Testis (tissue), 2 donors: ENCODE measurements at regions not wholly inside any gene's neighbourhood (a gene's known extent, or its start where the extent isn't known, plus 50 kb on each side); places are given as distances from the start of the nearest gene placed in this dataset.
A peak's percentile ranks its signal among the peaks of the same experiment; 100 is the strongest.

Source experiments
- DNase-seq: peaks from one replicate; pipeline ENCODE4 v3.0.0-alpha.2; 2019
- H3K27ac ChIP-seq, 2 donors: fragments of 200-600 bp; sonication (generic); one replicate each; pipeline ENCODE4 v1.5.1; 2019
- H3K27me3 ChIP-seq: fragments of 200-600 bp; sonication (generic); one replicate; pipeline ENCODE4 v1.5.1; 2019
- H3K36me3 ChIP-seq: fragments of 200-600 bp; sonication (generic); one replicate; pipeline ENCODE4 v1.5.1; 2017; ENCODE audit warnings: low read depth; ENCODE audit errors: missing control alignments
- H3K4me1 ChIP-seq: fragments of 200-600 bp; sonication (generic); one replicate; pipeline ENCODE4 v1.5.1; 2019
- H3K4me3 ChIP-seq, 2 donors: fragments of 200-600 bp; sonication (generic); one replicate each; pipeline ENCODE4 v1.5.1; 2017 to 2019
- H3K9me3 ChIP-seq: fragments of 200-600 bp; sonication (generic); one replicate; pipeline ENCODE4 v1.5.1; 2017
- POLR2A ChIP-seq: fragments of 450-650 bp; IDR thresholded peaks from one replicate; pipeline ENCODE4 v1.6.1; 2017; ENCODE audit warnings: antibody characterized with exemption, mild to moderate bottlenecking, moderate library complexity
- WGBS, 2 donors: methylation state at CpG; one replicate each; pipeline ENCODE4 v1.1.5; 2018; 5-methylcytosine and 5-hydroxymethylcytosine counted together
- intact Hi-C: fragments of 100-400 bp; cut with DNase I; formaldehyde crosslinking; loops from one replicate; pipeline ENCODE4 v1.15.1; 2023; ENCODE audit warnings: low total_unique reads
- TF ChIP-seq, protein P1 (sequence below), 3 experiments: fragments of 450-650 bp in 2 of 3; fragments of 200-600 bp in 1 of 3; sonication (generic) in 1 of 3; IDR thresholded peaks; one replicate each; pipeline ENCODE4 v1.5.1; 2016 to 2019; ENCODE audit warnings: antibody characterized with exemption in 3 of 3, mild to moderate bottlenecking in 2 of 3, moderate library complexity in 1 of 3

DNA sequence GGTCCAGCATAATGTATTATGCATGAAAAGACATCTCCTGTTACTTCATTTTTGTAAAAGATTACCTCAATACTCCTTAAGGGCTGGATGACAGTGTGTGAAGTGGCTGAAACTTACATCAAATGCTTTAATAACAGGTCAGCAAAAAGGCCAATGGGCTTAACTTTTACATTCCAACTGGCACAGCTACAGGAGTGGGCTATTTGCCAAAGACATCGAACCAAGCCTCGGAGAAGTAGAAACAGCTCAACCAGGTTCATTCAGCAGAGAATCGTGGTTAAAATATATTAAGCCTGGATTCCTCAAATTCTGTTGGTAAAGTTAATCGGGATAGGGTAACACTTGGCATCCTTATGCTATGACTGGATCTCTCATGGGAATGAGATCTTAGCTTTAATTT lies 639.7 kb downstream of the TRIML1 start:
- DNase-seq, result no peak

DNA sequence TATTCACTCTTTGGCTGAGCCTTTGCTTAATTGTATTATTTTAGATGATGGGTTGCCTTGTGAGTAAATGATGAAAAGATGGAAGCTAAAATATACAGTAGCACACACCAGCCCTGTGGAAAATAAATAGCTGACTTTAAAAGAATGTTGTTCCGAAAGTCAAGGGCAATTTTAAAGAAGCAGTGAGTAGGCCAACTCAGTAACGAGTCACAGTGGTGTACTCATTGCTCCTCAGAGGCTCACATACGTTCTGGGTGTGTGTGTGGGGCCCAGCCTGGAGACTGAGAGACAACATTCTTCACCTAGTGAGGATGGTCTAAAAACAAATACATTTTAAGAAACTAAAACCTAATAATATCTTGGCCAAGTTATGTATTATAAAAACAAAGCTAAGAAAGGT lies 640.3 kb downstream of the TRIML1 start:
- intact Hi-C loops, result no loop called here
- Histone ChIP-seq H3K9me3 (no peaks in the 10 kb centered on the region), H3K27ac (no peak overlapping the region), H3K27me3 (no peaks in the 10 kb centered on the region), H3K36me3 (no peaks in the 10 kb centered on the region), H3K4me3 (no peak overlapping the region), H3K4me1 (no peaks in the 10 kb centered on the region)
- 70 to 83% methylated on average over 3 of the region's 3 CpGs for WGBS, 2 donors
- no peak for DNase-seq
- TF ChIP-seq, protein P1, sequence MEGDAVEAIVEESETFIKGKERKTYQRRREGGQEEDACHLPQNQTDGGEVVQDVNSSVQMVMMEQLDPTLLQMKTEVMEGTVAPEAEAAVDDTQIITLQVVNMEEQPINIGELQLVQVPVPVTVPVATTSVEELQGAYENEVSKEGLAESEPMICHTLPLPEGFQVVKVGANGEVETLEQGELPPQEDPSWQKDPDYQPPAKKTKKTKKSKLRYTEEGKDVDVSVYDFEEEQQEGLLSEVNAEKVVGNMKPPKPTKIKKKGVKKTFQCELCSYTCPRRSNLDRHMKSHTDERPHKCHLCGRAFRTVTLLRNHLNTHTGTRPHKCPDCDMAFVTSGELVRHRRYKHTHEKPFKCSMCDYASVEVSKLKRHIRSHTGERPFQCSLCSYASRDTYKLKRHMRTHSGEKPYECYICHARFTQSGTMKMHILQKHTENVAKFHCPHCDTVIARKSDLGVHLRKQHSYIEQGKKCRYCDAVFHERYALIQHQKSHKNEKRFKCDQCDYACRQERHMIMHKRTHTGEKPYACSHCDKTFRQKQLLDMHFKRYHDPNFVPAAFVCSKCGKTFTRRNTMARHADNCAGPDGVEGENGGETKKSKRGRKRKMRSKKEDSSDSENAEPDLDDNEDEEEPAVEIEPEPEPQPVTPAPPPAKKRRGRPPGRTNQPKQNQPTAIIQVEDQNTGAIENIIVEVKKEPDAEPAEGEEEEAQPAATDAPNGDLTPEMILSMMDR (IDR thresholded peaks at IDR 0.05), result no peak
- TF ChIP-seq POLR2A, result no peak

More for the DNA sequence above, 639.7 kb downstream of the TRIML1 start:
- intact Hi-C loops, result no loop called here
- no peak overlapping the region for H3K27ac ChIP-seq
- WGBS, 2 donors, result 56 to 84% methylated on average over 4 of the region's 4 CpGs
- H3K27me3 ChIP-seq, result no peaks in the 10 kb centered on the region
- TF ChIP-seq POLR2A, result no peak
- TF ChIP-seq, protein P1 (IDR thresholded peaks at IDR 0.05), result no peak
- no peak overlapping the region for H3K4me3 ChIP-seq
- H3K4me1 ChIP-seq, result no peaks in the 10 kb centered on the region
- H3K36me3 ChIP-seq, result no peaks in the 10 kb centered on the region
- no peaks in the 10 kb centered on the region for H3K9me3 ChIP-seq

DNA sequence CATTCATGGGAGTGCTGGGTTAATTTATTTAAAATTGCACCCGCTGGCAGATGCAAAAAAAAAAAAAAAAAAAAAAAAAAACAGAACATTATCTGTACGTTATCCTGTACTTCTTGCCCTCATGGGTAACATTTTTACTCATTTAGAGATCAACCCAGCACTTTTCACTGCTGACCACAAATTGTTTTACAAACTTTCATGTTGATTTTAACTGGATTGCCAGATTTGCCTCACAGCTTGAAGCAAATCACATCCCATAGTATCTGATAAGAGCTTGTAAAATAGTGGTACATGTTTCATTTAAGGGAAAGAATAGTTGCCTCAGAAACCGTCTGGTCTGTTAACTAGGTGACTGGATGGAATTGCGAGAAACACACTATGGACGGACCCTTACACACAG lies 640.8 kb downstream of the TRIML1 start:
- H3K27me3 ChIP-seq, result no peaks in the 10 kb centered on the region
- 91 to 92% methylated on average over 5 of the region's 5 CpGs for WGBS, 2 donors
- H3K36me3 ChIP-seq, result no peaks in the 10 kb centered on the region
- intact Hi-C loops, result no loop called here
- no peak for DNase-seq
- H3K4me1 ChIP-seq, result no peaks in the 10 kb centered on the region
- H3K27ac ChIP-seq, result no peak overlapping the region
- no peak for TF ChIP-seq POLR2A
- TF ChIP-seq, protein P1 (IDR thresholded peaks at IDR 0.05), result no peak
- H3K4me3 ChIP-seq, result no peak overlapping the region
- H3K9me3 ChIP-seq, result no peaks in the 10 kb centered on the region

DNA sequence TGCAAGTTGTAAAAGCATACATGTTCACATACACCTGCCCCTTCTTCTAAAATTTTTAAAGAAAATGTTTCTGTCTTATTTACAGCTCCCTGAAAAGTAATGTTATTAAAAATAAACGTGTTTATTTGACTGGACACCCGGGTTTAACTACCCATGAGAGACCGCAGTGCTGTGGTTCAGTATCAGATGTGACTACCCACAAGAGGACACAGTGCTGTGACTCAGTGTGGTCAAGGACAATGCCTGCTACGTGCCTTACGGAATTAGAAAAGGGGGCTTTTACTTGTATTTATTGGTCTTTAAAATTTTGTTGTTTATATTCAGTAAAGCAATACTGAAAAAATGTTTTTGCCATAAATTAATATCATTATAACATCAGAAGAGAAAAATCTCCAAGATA lies 641.4 kb downstream of the TRIML1 start:
- intact Hi-C loops, result no loop called here

DNA sequence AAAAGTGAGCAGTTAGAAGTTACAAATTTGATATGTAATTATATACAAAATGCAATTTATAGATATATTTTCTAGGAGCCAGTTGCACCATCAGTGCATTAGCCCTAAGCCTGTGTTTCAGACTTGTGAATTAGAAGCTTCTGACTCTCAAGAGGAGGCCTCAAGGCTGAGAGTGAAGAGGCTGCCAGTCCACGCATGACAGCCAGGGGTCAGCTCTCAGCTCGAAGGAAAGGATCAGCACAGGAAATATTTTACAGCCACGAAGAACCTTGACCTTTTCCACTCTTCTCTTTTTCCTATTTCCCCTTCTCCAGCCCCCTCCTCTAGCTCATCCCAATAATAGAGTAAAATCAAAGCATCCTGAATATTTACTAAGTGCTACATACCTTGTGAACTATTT lies 642.4 kb downstream of the TRIML1 start:
- Histone ChIP-seq H3K27me3 (no peaks in the 10 kb centered on the region), H3K27ac (no peak overlapping the region), H3K36me3 (no peaks in the 10 kb centered on the region), H3K4me3 (no peak overlapping the region), H3K9me3 (no peaks in the 10 kb centered on the region), H3K4me1 (no peaks in the 10 kb centered on the region)
- DNase-seq, result peak; percentile 60
- no peak for TF ChIP-seq POLR2A
- TF ChIP-seq, protein P1 (IDR thresholded peaks at IDR 0.05), result peak in 2 of 3 experiments; percentile 33 to 45
- 32 to 49% methylated on average over 3 of the region's 3 CpGs for WGBS, 2 donors
- intact Hi-C loops, result no loop called here

More for the DNA sequence above, 641.4 kb downstream of the TRIML1 start:
- no peaks in the 10 kb centered on the region for H3K4me1 ChIP-seq
- no peak overlapping the region for H3K4me3 ChIP-seq
- WGBS, 2 donors, result 66 to 94% methylated on average over 5 of the region's 5 CpGs
- H3K27me3 ChIP-seq, result no peaks in the 10 kb centered on the region
- no peak for DNase-seq
- no peak overlapping the region for H3K27ac ChIP-seq
- TF ChIP-seq, protein P1 (IDR thresholded peaks at IDR 0.05), result no peak
- no peak for TF ChIP-seq POLR2A
- no peaks in the 10 kb centered on the region for H3K9me3 ChIP-seq
- no peaks in the 10 kb centered on the region for H3K36me3 ChIP-seq
